Endothelial cell of hepatic sinusoid (primary cell): ENCODE measurements at regions not wholly inside any gene's neighbourhood (a gene's known extent, or its start where the extent isn't known, plus 50 kb on each side); places are given as distances from the start of the nearest gene placed in this dataset.

ENCODE experiments used
- in situ Hi-C: cut with HindIII; loops from 2 replicates; pipeline ENCODE4 v1.10.0; 2017; ENCODE audit warnings: low sequenced_read_pairs

DNA sequence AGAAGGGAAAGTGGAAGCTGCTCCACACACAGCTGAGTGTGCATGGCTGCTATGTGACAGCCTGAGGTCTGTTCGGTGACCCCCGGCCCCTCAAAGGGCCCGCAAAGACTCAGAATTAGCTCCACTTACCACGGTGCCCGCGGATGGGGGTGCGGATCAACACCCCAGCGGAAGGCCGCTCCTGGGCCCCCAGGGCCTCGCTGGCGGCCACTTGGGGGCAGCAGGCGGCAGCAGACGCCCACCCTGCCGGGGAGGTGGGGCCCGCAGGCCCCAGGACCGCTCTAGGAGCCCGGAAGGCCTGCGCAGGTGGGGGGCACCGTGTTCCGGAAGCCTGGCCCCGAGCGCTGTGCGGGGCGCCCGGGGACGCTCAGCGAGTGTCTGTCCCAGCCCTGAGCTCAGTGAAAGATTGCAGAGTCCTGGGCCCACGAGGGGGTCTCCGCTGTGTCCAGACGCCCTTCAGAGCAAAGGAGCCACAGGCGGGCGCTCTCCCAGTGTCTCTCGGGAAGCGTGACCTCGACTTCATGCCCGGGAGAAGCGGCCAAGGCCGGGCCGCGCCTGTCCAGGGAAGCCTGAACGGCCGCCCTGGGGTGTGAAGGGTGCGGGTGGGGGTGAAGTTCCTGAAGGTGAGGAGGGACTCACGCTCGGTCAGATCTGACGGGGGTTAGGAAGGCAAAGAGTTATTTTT is 118.7 kb downstream of the VAPA start:
- in situ Hi-C loops = no loop called here

DNA sequence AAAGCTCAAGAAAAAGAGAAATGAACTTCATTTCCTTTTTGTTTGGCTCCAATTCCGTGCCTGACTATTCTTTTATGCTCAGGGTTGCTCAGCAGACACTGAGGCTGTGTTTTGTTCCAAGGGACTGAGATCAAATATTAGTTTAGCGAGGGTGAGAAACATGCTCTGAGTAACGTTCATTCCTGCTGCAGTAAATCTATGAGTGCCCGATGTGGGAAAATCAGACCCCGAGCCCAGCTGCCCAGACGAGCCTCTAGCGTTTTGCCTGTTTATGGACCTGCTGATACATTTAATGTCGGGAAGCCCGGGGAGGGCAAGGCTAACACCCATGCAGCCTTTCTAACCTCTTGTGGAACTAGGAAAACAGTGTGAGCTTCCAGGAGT is 119.2 kb downstream of the VAPA start:
- in situ Hi-C loops = no loop called here

DNA sequence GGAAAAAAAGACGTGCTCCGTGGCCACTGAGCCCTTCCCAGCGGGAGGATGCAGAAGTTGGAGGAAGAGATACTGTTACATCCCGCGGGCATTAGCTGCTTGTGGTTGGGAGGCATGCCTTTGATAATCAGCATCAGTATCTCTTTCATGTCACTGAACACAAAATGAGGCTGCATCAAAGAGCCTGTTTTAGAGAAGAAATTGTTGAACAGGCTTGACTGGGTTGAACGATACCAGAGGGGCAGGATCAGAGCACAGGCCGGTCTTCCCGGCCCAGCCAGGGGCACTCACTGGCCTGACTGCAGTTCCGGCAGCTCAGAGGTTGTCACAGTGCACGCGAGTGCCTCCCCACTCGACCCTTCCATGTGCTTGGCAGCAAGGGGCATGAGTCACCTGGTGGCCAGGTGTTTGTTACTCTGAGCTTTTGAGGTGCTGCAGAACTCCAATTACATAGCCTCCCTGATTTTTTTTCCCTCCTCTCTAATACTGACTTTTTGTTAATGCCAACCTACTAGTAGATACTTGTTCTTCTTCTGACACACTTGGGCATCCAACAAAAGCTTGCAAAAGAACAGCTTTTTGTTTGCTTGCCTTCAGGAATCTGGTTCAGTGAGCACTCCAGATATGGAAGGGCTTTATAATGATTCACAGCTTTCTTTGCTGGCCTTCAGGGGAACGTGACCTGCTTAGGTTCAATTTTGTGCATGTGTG is 121.6 kb downstream of the VAPA start:
- in situ Hi-C loops = loop anchor here (5.0 kb wide), 1 partner anchor 62 kb away; no protein-coding TSS in a partner anchor

DNA sequence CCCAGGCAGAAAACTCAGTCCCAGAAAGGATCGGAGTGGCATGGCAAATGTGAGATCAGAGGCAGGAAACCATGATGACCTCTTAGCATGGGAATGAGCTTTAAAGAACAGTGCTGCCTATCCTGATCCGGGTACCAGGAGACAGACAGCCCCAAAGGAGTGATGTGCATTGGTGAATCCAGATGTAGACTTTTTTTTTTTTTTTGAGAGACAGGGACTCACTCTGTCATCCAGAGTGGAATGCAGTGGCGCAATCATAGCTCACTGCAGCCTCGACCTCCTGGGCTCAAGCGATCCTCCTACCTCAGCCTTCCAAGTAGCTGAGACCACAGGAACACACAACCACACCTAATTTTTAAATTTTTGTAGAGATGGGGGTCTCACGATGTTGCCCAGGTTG is 122.7 kb downstream of the VAPA start:
- in situ Hi-C loops = loop anchor here (5.0 kb wide), 1 partner anchor 61 kb away; no protein-coding TSS in a partner anchor

DNA sequence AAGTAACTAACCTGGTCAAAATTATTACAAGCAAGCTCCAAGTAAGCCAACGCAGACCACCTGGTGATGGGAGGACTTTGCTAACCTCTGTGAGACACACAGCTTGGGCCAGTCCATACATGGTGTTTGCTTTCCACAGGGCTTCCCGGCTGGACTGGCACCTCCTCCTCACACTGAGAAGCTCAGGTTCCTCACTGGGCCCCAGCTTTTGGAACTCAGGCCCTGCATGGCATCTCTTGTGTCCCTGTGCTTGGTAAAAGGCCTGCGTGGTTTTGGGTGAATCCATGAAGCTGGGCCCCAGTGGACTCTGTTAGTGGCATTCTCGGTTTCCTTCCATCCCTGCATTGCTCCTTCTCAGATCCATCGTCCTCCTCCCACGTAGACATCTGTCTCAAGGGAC is 123.4 kb downstream of the VAPA start:
- in situ Hi-C loops = loop anchor here (5.0 kb wide), 1 partner anchor 60 kb away; no protein-coding TSS in a partner anchor

DNA sequence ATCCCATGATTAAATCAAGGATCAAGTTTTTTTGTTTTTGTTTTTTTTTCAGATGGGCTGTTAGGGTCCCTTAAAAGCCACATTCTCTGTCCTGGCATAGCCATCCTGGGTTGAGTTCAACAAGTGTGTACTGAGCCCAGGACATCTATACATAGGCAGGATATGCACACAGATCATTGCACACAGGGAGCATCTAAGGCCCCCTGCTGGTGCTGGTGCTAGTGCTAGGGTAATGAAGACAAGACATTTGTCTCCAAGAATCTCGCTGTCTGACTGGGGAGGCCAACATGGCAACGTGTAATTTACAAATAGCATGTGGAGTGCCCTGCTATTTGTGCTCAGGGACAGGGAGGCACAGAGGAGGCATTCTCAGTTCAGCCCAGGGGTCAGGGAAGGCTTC is 124.5 kb downstream of the VAPA start:
- in situ Hi-C loops = loop anchor here (5.0 kb wide), 1 partner anchor 59 kb away; no protein-coding TSS in a partner anchor

DNA sequence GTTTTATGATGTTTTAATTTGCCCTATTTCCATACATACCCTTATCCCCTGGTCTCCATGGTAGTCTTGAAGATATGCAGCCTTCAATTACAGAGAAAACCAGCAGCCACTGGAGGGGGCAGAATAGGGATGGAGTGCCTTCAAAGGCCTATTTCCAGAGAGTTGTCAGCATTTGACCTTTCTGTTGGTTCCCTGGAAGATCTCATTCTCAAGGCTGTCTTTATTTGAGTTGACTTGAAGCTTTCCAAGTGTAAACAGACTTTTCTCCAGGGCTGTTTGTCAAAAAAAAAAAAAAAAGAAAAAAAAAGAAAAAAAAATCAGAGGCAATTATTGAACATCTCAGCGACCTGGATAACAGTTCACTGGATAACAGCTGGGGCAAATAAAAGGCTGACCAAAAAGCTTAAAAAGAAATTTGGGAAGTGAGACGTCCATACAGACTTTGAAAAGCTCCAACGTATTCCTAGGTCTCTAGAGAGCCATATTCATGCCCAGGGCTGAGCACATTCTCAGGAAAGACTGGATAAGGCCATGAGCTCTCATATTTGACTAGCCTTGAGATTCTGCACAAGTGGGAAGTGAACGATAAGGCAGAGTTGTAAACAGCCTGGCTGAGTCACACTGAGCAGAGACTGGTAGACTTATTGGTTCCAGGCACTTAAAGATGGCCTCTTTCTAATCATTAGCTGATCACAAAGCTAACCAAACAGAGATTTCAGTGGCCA is 126.6 kb downstream of the VAPA start:
- in situ Hi-C loops = no loop called here

DNA sequence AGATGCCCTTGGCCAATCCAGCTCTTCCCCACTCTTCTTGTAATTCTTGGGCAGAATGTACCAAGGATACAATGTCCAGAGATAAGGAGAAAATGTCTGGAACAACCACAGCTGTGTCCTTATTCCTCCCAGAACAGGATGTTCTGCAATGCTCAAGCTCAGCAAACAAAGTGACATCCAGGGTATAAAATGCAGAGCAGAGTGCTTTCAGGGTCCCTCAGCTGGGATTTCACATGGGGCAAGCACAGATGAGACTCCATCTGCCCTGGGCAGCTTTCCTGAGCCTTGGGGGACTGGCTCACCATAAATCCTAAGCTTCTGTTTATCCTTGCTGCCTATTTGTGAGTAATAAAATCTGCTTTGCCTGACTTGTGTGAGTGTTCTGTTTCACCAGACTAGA is 127.4 kb downstream of the VAPA start:
- in situ Hi-C loops = no loop called here

DNA sequence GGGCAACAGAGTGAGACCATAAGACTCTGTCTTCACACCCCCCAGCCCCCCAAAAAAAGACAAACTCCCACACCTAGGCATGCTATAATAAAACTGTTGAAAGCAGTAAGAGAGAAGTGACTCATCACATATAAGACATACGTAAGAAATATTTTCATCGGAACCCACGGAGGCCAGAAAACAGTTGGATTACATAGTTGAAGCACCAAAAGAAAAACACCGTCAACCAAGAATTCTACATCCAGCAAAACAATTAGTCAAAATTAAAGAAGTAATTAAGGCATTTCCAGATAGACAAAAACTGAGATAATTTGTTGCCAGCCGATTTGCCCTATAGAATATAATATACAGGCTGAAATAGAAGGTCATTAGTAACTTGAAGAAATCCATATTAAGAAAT is 128.7 kb downstream of the VAPA start:
- in situ Hi-C loops = no loop called here

DNA sequence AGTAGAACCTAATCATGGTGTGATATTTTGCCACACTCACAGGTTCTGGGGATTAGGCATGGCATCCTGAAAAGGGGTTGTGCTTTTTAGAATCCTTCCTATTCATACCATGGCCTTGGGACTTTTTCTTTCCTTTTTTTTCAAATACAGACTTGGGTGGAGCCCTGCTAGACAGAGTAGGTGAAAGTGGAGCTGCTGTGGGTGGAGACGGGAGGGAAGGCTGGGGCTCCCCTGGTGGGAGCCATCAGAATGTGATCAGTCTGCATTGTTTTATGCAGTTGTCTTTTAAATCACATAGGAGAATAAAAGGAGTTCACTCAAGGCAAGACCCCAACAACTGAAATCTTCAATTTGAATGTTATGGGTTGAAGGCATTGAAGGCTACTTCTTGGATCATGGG is 130.2 kb downstream of the VAPA start:
- in situ Hi-C loops = no loop called here

DNA sequence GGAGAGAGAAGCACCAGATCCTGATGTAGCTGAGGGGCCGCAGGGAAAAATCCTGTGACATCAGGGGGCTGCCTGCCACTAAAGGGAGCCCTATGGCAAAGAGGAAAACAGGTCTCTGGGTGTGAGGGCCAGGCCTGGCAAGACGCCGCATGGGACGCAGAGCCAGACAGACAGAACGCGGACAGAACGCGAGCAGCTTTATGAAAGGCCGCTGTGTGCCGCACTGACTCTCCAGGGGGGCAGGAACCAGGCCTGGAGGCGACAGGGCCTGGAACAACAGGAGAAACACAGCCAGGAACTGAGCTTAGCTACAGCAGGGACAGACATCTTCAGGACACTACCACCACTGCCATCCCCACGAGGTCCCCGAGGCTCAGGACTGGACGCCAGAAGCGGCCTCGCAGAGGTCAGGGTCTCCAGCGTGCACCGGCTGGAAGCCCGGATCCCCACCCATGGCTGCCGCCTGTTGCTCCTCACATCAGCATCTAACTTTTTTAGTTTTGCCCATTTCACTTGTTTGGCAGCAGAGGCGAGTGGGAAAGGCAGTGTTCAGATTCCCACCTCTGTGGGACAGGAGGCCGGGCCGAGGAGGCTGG is 131.6 kb downstream of the VAPA start:
- in situ Hi-C loops = no loop called here

DNA sequence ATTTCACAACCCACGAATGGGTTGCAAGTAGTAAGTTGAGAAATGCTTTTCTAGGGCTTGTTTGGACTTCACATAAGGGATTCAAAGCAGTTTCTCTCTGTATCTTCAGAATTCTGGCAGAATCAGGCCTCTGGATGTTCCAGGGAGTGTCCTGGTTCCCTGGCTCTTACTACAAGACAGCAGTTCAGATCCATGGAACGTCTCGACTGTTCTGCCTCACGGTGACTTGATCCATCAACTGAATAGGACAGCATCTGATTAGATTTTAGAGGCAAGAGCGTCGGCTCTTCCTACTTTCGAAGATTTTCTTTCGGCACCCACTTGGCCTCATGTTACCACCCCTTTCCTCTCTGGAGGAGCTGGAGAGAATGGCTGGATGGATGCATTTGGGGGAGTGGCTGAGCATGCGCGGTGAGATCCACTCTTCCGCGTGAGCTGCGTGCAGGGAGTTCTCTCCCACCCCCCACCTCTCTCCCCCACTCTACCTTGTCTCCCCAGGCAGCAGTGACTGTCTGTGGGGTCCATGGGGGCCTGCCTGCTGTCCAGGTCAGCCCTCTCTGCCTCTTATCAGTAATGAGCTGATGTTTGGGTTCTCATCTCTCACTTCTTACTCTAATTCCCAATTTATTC is 132.5 kb downstream of the VAPA start:
- in situ Hi-C loops = no loop called here

DNA sequence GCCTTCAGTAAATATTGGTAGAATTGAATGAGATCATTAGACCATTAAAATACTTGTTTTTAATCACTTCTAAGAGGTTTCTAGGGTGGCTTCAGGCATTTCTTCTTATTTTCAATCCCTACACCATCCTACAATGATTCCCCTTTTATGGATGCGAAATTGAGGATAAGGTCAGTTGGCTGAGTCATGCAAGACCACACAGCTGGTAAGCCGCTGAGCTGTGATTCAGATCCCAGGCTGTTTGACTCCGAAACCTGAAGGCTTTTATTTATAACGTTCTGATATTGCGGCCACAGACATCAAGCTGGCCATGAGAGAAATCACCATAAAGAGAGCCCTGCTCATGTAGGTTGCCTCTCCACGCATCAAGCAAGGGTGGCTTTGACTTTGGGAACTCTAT is 133.4 kb downstream of the VAPA start:
- in situ Hi-C loops = no loop called here

DNA sequence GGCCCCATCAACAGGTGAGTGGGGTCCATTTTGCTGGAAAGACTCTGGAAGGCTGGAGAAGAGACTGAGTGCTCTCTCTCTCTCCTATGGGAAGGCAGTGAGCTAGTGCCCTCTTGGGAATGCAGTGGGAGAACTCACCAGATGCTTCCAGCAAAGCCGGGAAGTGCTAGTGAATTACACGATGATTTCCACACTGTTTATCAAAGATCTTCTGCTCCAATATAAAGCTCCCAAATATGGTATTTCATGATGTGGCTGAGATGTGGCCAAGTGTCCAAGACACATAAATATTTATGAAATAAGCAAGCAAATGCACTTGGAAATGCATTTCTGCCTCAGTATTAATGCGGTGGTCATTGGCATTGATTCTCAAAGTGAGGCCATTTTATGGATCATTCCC is 135.9 kb downstream of the VAPA start:
- in situ Hi-C loops = no loop called here

DNA sequence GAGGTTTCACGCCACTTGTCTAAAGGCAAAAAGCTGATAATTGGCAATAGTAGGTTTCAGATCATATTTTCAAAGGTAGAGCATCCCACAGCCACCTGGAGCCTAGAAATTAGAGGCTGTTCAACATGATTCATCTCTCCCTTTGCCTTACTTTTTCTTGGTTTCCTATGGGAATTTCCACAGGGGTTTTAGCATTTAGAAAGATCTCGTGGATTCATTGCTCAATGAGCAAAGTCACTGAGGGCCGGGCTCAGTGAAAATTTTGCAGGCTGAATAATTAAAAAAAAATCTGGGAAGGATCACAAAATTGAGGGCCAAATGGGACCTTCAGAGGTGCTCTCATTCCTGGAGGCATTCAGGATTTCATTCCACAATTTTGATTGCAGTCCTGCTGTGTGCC is 137.1 kb downstream of the VAPA start:
- in situ Hi-C loops = no loop called here

DNA sequence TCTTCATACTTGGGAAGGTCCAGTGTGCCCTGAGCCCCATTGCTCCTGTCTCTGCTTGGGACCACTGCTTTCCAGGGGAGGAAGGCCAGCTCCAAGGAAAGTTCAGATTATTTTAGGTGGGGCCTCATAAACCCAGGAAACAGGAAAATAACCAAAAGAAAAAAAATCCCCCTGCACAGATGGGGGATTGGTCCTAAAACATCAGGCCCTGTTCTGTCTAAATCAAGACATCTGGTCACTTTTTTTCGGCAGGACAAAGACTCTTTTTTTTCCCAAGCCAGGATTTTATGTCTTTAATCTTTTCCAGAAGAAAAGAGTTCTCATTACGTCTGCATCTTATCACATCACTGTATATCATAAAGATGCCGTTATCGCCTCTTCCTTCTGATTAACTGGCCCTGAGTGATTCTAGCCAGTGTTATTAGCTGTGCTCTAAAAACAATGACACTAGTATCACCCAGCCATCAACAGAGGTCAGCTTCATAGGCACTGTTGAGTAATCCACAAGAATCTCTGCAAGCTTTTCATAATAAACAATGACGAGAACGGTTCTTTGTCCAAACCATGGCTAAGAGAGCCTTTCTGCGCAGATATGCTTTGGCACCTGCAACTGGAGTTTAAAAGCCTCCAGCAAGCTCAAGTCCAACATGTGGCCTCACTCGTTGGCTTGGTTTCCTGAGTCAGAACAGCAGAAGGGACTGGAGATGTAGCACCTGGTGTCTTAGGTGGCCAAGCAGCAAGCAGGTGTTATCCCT is 138.2 kb downstream of the VAPA start:
- in situ Hi-C loops = no loop called here

DNA sequence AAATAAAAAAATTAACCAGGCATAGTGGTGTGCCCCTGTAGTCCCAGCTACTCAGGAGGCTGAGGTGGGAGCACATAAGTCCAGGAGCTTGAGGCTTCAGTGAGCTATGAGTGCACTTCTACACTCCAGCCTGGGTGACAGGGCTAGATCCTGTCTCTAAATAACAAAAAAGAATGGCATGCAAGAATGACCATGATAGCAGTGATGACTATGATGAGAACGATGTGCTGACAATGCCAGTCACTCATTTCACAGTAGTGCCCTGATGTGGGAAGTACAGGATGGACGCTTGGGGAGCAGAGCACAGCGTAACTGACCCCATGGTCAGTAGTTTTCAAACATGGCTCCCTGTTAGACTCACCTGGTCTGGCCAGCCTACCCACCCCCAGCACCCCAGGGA is 139.1 kb downstream of the VAPA start:
- in situ Hi-C loops = no loop called here

DNA sequence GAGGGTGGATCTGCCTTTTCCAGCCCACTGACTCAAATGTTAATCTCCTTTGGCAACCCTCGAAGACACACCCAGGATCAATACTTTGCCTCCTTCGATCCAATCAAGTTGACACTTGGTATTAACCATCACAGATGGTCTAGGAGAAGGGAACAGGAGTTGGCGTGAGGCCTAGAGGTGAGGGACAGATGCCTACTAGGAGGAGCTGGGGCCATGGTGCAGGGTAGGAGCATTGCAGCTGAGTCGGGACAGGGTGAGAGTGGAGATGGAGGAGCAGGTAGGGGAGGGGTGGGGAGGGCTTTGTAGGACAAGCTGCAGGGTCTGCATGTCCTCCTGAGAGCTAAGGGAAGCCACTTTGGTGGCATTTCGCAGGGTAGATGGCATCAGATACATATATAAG is 140.0 kb downstream of the VAPA start:
- in situ Hi-C loops = no loop called here

DNA sequence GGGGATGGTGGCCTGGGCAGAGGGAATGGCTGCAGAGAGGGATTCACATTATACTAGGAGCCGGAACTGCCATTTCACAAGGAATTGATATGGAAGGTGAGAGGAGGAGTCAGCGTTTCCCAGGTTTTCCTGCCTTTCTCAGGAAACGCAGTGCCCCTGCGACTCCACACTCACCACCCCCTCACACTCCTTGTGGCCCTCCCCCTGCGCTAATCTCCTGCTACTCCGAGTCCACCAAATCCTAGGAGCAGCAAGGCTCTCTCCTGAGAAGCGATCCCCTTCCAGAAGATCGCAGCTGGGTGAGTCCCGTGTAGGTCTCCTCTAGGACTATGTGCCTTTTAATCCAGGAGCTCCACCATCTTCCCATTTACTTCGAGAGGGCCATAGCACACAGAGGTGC is 140.6 kb downstream of the VAPA start:
- in situ Hi-C loops = no loop called here

DNA sequence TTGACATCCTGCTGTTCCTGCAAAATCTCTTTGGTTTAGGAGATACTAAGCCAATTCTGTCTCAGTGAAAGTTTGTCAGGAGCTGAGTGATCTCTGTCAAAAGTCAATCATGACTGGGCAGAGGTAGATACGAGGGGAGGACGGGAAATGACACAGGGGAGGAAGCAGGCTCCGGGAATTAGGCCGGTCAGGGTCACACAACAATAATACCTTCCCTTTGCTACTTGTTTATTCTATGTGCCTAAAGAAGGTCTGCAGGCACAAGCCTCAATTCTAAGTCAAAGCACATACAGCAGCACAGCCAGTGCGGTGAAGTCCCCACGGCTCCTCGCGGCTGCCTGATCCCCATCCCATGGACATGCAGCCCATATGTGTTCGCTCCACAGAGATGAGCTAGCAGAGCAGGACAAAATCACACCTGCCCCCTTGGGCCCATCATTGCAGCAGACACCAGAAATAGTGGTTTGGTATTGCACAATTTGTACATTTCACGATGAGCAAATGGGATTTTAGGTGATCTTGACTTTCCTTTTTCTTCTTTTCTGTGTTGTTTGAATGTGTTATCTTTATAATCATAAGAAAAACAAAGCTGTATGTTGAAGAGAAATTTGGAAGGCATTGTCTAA is 141.4 kb downstream of the VAPA start:
- in situ Hi-C loops = no loop called here
